ENCODE measurements at regions not wholly inside any gene's neighbourhood (a gene's known extent, or its start where the extent isn't known, plus 50 kb on each side); places are given as distances from the start of the nearest gene placed in this dataset.
"Not testable (repeated sequence)": the region's sequence is repeated elsewhere in the genome, so short reads cannot be mapped to it uniquely, and the experiment has no call there.

- Mint-ChIP-seq H3K4me3 (ENCODE audit: low read depth) (no peak overlapping the region), H3K9me3 (ENCODE audit: low read depth) (no peaks in the 10 kb centered on the region), H3K36me3 (ENCODE audit: insufficient read depth) (no peaks in the 10 kb centered on the region), H3K4me1 (ENCODE audit: low read depth) (no peaks in the 10 kb centered on the region), H3K27me3 (peaks cover 23% of the 10 kb centered on the region), H3K27ac (no peak overlapping the region)
- DNase-seq (ENCODE audit: low spot score, unreplicated experiment): no peak
- no peak for TF ChIP-seq CTCF (IDR thresholded peaks at IDR 0.05; ENCODE audit: unreplicated experiment)
Observed at GRCh38 chr10:10758306-10758705, 259.4 kb upstream of the CELF2 start.

GRCh38 chr10:10759806-10760205 is 257.9 kb upstream of the CELF2 start:
- H3K4me1 Mint-ChIP-seq (ENCODE audit: low read depth); H3K27ac Mint-ChIP-seq; H3K4me3 Mint-ChIP-seq (ENCODE audit: low read depth); H3K36me3 Mint-ChIP-seq (ENCODE audit: insufficient read depth); DNase-seq (ENCODE audit: low spot score, unreplicated experiment); H3K9me3 Mint-ChIP-seq (ENCODE audit: low read depth): not testable (repeated sequence)
- H3K27me3 Mint-ChIP-seq: peaks cover 34% of the 10 kb centered on the region

- TF ChIP-seq CTCF (IDR thresholded peaks at IDR 0.05; ENCODE audit: unreplicated experiment): no peak
- H3K9me3 Mint-ChIP-seq (ENCODE audit: low read depth): no peaks in the 10 kb centered on the region
- H3K4me3 Mint-ChIP-seq (ENCODE audit: low read depth): no peak overlapping the region
- H3K36me3 Mint-ChIP-seq (ENCODE audit: insufficient read depth): no peaks in the 10 kb centered on the region
- no peak overlapping the region for H3K27ac Mint-ChIP-seq
- H3K27me3 Mint-ChIP-seq: peaks cover 48% of the 10 kb centered on the region
- H3K4me1 Mint-ChIP-seq (ENCODE audit: low read depth): no peaks in the 10 kb centered on the region
- DNase-seq (ENCODE audit: low spot score, unreplicated experiment): no peak
Observed at GRCh38 chr10:10765017-10765416, 252.7 kb upstream of the CELF2 start.

- Mint-ChIP-seq H3K9me3 (ENCODE audit: low read depth) (no peaks in the 10 kb centered on the region), H3K27ac (no peak overlapping the region), H3K27me3 (peaks cover 34% of the 10 kb centered on the region), H3K36me3 (ENCODE audit: insufficient read depth) (no peaks in the 10 kb centered on the region), H3K4me3 (ENCODE audit: low read depth) (no peak overlapping the region), H3K4me1 (ENCODE audit: low read depth) (no peaks in the 10 kb centered on the region)
- no peak for TF ChIP-seq CTCF (IDR thresholded peaks at IDR 0.05; ENCODE audit: unreplicated experiment)
- no peak for DNase-seq (ENCODE audit: low spot score, unreplicated experiment)
Observed at GRCh38 chr10:10772411-10772810, 245.3 kb upstream of the CELF2 start.

GRCh38 chr10:10772874-10773508 is 244.7 kb upstream of the CELF2 start:
- no peak overlapping the region for H3K4me3 Mint-ChIP-seq (ENCODE audit: low read depth)
- H3K27me3 Mint-ChIP-seq: peaks cover 39% of the 10 kb centered on the region
- H3K27ac Mint-ChIP-seq: no peak overlapping the region
- H3K4me1 Mint-ChIP-seq (ENCODE audit: low read depth): no peaks in the 10 kb centered on the region
- no peaks in the 10 kb centered on the region for H3K9me3 Mint-ChIP-seq (ENCODE audit: low read depth)
- no peak for TF ChIP-seq CTCF (IDR thresholded peaks at IDR 0.05; ENCODE audit: unreplicated experiment)
- no peaks in the 10 kb centered on the region for H3K36me3 Mint-ChIP-seq (ENCODE audit: insufficient read depth)
- no peak for DNase-seq (ENCODE audit: low spot score, unreplicated experiment)

GRCh38 chr10:10774416-10774815 is 243.3 kb upstream of the CELF2 start:
- no peaks in the 10 kb centered on the region for H3K36me3 Mint-ChIP-seq (ENCODE audit: insufficient read depth)
- no peaks in the 10 kb centered on the region for H3K4me1 Mint-ChIP-seq (ENCODE audit: low read depth)
- H3K27ac Mint-ChIP-seq: no peak overlapping the region
- H3K9me3 Mint-ChIP-seq (ENCODE audit: low read depth): no peaks in the 10 kb centered on the region
- H3K27me3 Mint-ChIP-seq: peaks cover 40% of the 10 kb centered on the region
- no peak overlapping the region for H3K4me3 Mint-ChIP-seq (ENCODE audit: low read depth)
- no peak for TF ChIP-seq CTCF (IDR thresholded peaks at IDR 0.05; ENCODE audit: unreplicated experiment)
- no peak for DNase-seq (ENCODE audit: low spot score, unreplicated experiment)

All from progenitor cell of endocrine pancreas (in vitro differentiated cells).